ENCODE measurements at regions not wholly inside any gene's neighbourhood (a gene's known extent, or its start where the extent isn't known, plus 50 kb on each side); places are given as distances from the start of the nearest gene placed in this dataset.
"Not testable (repeated sequence)": the region's sequence is repeated elsewhere in the genome, so short reads cannot be mapped to it uniquely, and the experiment has no call there.

- no peak for DNase-seq (ENCODE audit: low spot score)
Measured at GRCh38 chr1:242735323-242735722, 210.8 kb upstream of the PLD5 start.

- no peak for DNase-seq (ENCODE audit: low spot score)
Measured at GRCh38 chr1:242731446-242731845, 206.9 kb upstream of the PLD5 start.

- no peak for DNase-seq (ENCODE audit: low spot score)
Measured at GRCh38 chr1:242728696-242729095, 204.2 kb upstream of the PLD5 start.

- no peak for DNase-seq (ENCODE audit: low spot score)
Measured at GRCh38 chr1:242723044-242723716, 198.7 kb upstream of the PLD5 start.

- no peak for DNase-seq (ENCODE audit: low spot score)
Measured at GRCh38 chr1:242718967-242719366, 194.5 kb upstream of the PLD5 start.

GRCh38 chr1:242712248-242712647, 187.8 kb upstream of the PLD5 start:
- no peak for DNase-seq (ENCODE audit: low spot score)

- no peak for DNase-seq (ENCODE audit: low spot score)
Measured at GRCh38 chr1:242710847-242711246, 186.3 kb upstream of the PLD5 start.

- DNase-seq (ENCODE audit: low spot score) = no peak
Measured at GRCh38 chr1:242710286-242710685, 185.8 kb upstream of the PLD5 start.

GRCh38 chr1:242703467-242703866, 179.0 kb upstream of the PLD5 start:
- DNase-seq (ENCODE audit: low spot score) = no peak

- DNase-seq (ENCODE audit: low spot score) = no peak
Measured at GRCh38 chr1:242692988-242693387, 168.5 kb upstream of the PLD5 start.

- DNase-seq (ENCODE audit: low spot score) = no peak
Measured at GRCh38 chr1:242691610-242691945, 167.1 kb upstream of the PLD5 start.

GRCh38 chr1:242690849-242691609, 166.5 kb upstream of the PLD5 start:
- DNase-seq (ENCODE audit: low spot score) = no peak

GRCh38 chr1:242689378-242689777, 164.9 kb upstream of the PLD5 start:
- no peak for DNase-seq (ENCODE audit: low spot score)

GRCh38 chr1:242674951-242675645, 150.6 kb upstream of the PLD5 start:
- no peak for DNase-seq (ENCODE audit: low spot score)

GRCh38 chr1:242673652-242674051, 149.2 kb upstream of the PLD5 start:
- no peak for DNase-seq (ENCODE audit: low spot score)

GRCh38 chr1:242673165-242673564, 148.7 kb upstream of the PLD5 start:
- DNase-seq (ENCODE audit: low spot score) = not testable (repeated sequence)

GRCh38 chr1:242670019-242670418, 145.5 kb upstream of the PLD5 start:
- DNase-seq (ENCODE audit: low spot score) = no peak

- no peak for DNase-seq (ENCODE audit: low spot score)
Measured at GRCh38 chr1:242662886-242663285, 138.4 kb upstream of the PLD5 start.

GRCh38 chr1:242653772-242654171, 129.3 kb upstream of the PLD5 start:
- DNase-seq (ENCODE audit: low spot score) = not testable (repeated sequence)

GRCh38 chr1:242651817-242652216, 127.3 kb upstream of the PLD5 start:
- DNase-seq (ENCODE audit: low spot score) = no peak

- DNase-seq (ENCODE audit: low spot score) = no peak
Measured at GRCh38 chr1:242641461-242641860, 117.0 kb upstream of the PLD5 start.

- DNase-seq (ENCODE audit: low spot score) = no peak
Measured at GRCh38 chr1:242639104-242639503, 114.6 kb upstream of the PLD5 start.

GRCh38 chr1:242634732-242635131, 110.2 kb upstream of the PLD5 start:
- DNase-seq (ENCODE audit: low spot score) = no peak

All from CD4-positive, alpha-beta T cell treated with Interleukin-2 at 100 ng/mL for 4 hours (primary cell).